ENCODE measurements at regions not wholly inside any gene's neighbourhood (a gene's known extent, or its start where the extent isn't known, plus 50 kb on each side); places are given as distances from the start of the nearest gene placed in this dataset.
"Not testable (repeated sequence)": the region's sequence is repeated elsewhere in the genome, so short reads cannot be mapped to it uniquely, and the experiment has no call there.

DNA sequence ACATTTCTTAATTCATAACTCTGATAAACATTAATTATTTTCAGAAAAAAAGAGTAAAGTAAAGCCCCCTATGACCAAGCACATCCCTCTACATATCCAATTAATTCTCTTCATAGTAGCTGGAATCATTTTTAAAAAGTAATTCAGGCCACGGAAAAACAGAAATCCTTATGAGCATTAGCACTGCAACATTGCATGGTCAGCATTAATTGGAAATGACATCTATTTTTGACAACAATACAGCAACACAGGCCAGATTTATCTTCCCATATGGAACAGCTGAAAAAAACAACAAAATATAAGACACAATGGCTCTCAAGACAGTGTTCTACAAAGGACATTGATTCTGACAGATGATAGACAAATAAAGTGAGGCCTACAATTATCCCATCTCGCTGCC, 236.6 kb downstream of the TMA16 start:
- Histone ChIP-seq H3K4me2 (ENCODE audit: unreplicated experiment) (no peak overlapping the region), H2AFZ (no peak overlapping the region), H3K9me2 (ENCODE audit: insufficient read depth) (no peaks in the 10 kb centered on the region), H3K4me3 (no peak overlapping the region), H3K27ac (no peak overlapping the region), H3K36me3 (ENCODE audit: low read depth) (no peaks in the 10 kb centered on the region), H3F3A (ENCODE audit: insufficient read depth) (no peaks in the 10 kb centered on the region), H3K9me3 (ENCODE audit: low read depth) (no peaks in the 10 kb centered on the region), H3K27me3 (replicated peaks; ENCODE audit: insufficient read depth) (no peaks in the 10 kb centered on the region), H3K79me2 (ENCODE audit: insufficient read depth) (no peaks in the 10 kb centered on the region), H3K9ac (no peak overlapping the region), H4K20me1 (ENCODE audit: insufficient read depth) (no peaks in the 10 kb centered on the region), H3K4me1 (ENCODE audit: insufficient read depth) (no peaks in the 10 kb centered on the region)
- no peak for DNase-seq
- WGBS, 2 experiments (ENCODE audit: low coverage in 1 of 2, low lambda C conversion rate in 2 of 2, missing lambda C conversion rate in 2 of 2) = 12 to 14% methylated on average over 2 of the region's 2 CpGs
- in situ Hi-C loops (cut with MboI) = no loop called here
- TF ChIP-seq EZH2phosphoT487 (IDR thresholded peaks at IDR 0.05; ENCODE audit: insufficient read depth, low read depth) (no peak), EZH2 (IDR thresholded peaks at IDR 0.05; ENCODE audit: insufficient read depth, poor library complexity, severe bottlenecking) (no peak)

GRCh38 chr4:163732473-163732872, 238.0 kb downstream of the TMA16 start:
- Histone ChIP-seq H3K4me3 (no peak overlapping the region), H3K27ac (no peak overlapping the region), H3K79me2 (ENCODE audit: insufficient read depth) (no peaks in the 10 kb centered on the region), H3K4me1 (ENCODE audit: insufficient read depth) (no peaks in the 10 kb centered on the region), H4K20me1 (ENCODE audit: insufficient read depth) (no peaks in the 10 kb centered on the region), H2AFZ (no peak overlapping the region), H3K27me3 (replicated peaks; ENCODE audit: insufficient read depth) (no peaks in the 10 kb centered on the region), H3K9me2 (ENCODE audit: insufficient read depth) (no peaks in the 10 kb centered on the region), H3K9ac (no peak overlapping the region), H3K4me2 (ENCODE audit: unreplicated experiment) (no peak overlapping the region), H3K9me3 (ENCODE audit: low read depth) (no peaks in the 10 kb centered on the region), H3F3A (ENCODE audit: insufficient read depth) (no peaks in the 10 kb centered on the region), H3K36me3 (ENCODE audit: low read depth) (no peaks in the 10 kb centered on the region)
- no peak for DNase-seq
- TF ChIP-seq EZH2 (IDR thresholded peaks at IDR 0.05; ENCODE audit: insufficient read depth, poor library complexity, severe bottlenecking) (no peak), EZH2phosphoT487 (IDR thresholded peaks at IDR 0.05; ENCODE audit: insufficient read depth, low read depth) (no peak)
- in situ Hi-C loops (cut with MboI) = no loop called here

- Histone ChIP-seq H3F3A (ENCODE audit: insufficient read depth) (no peaks in the 10 kb centered on the region), H3K9me3 (ENCODE audit: low read depth) (no peaks in the 10 kb centered on the region), H3K27me3 (replicated peaks; ENCODE audit: insufficient read depth) (no peaks in the 10 kb centered on the region), H4K20me1 (ENCODE audit: insufficient read depth) (no peaks in the 10 kb centered on the region), H3K79me2 (ENCODE audit: insufficient read depth) (no peaks in the 10 kb centered on the region), H3K27ac (no peak overlapping the region), H3K9me2 (ENCODE audit: insufficient read depth) (no peaks in the 10 kb centered on the region), H3K9ac (no peak overlapping the region), H3K4me1 (ENCODE audit: insufficient read depth) (no peaks in the 10 kb centered on the region), H3K4me3 (no peak overlapping the region), H3K36me3 (ENCODE audit: low read depth) (no peaks in the 10 kb centered on the region), H2AFZ (no peak overlapping the region), H3K4me2 (ENCODE audit: unreplicated experiment) (no peak overlapping the region)
- no peak for DNase-seq
- TF ChIP-seq EZH2phosphoT487 (IDR thresholded peaks at IDR 0.05; ENCODE audit: insufficient read depth, low read depth) (no peak), EZH2 (IDR thresholded peaks at IDR 0.05; ENCODE audit: insufficient read depth, poor library complexity, severe bottlenecking) (no peak)
- WGBS, 2 experiments (ENCODE audit: low coverage in 1 of 2, low lambda C conversion rate in 2 of 2, missing lambda C conversion rate in 2 of 2) = 24 to 29% methylated on average over 3 of the region's 3 CpGs
- in situ Hi-C loops (cut with MboI) = no loop called here
Observed at GRCh38 chr4:163736876-163737275, 242.4 kb downstream of the TMA16 start.

GRCh38 chr4:163737846-163738245, 243.4 kb downstream of the TMA16 start:
- 50 to 66% methylated on average over 6 of the region's 7 CpGs for WGBS, 2 experiments (ENCODE audit: low coverage in 1 of 2, low lambda C conversion rate in 2 of 2, missing lambda C conversion rate in 2 of 2)
- in situ Hi-C loops (cut with MboI) = not testable (repeated sequence)

GRCh38 chr4:163738521-163738920, 244.0 kb downstream of the TMA16 start:
- no peaks in the 10 kb centered on the region for H3K79me2 ChIP-seq (ENCODE audit: insufficient read depth)
- no peak overlapping the region for H2AFZ ChIP-seq
- no peaks in the 10 kb centered on the region for H3K4me1 ChIP-seq (ENCODE audit: insufficient read depth)
- no peaks in the 10 kb centered on the region for H4K20me1 ChIP-seq (ENCODE audit: insufficient read depth)
- no peaks in the 10 kb centered on the region for H3K9me3 ChIP-seq (ENCODE audit: low read depth)
- TF ChIP-seq EZH2 (IDR thresholded peaks at IDR 0.05; ENCODE audit: insufficient read depth, poor library complexity, severe bottlenecking) (no peak), EZH2phosphoT487 (IDR thresholded peaks at IDR 0.05; ENCODE audit: insufficient read depth, low read depth) (no peak)
- in situ Hi-C loops (cut with MboI) = no loop called here
- no peak overlapping the region for H3K4me2 ChIP-seq (ENCODE audit: unreplicated experiment)
- H3K9ac ChIP-seq = no peak overlapping the region
- no peak for DNase-seq
- H3K27me3 ChIP-seq (replicated peaks; ENCODE audit: insufficient read depth) = no peaks in the 10 kb centered on the region
- H3K9me2 ChIP-seq (ENCODE audit: insufficient read depth) = no peaks in the 10 kb centered on the region
- H3K4me3 ChIP-seq = no peak overlapping the region
- no peaks in the 10 kb centered on the region for H3K36me3 ChIP-seq (ENCODE audit: low read depth)
- no peak overlapping the region for H3K27ac ChIP-seq
- no peaks in the 10 kb centered on the region for H3F3A ChIP-seq (ENCODE audit: insufficient read depth)

More at GRCh38 chr4:163737846-163738245, 243.4 kb downstream of the TMA16 start:
- not testable (repeated sequence) for H3K36me3 ChIP-seq (ENCODE audit: low read depth); H4K20me1 ChIP-seq (ENCODE audit: insufficient read depth); H3K27me3 ChIP-seq (replicated peaks; ENCODE audit: insufficient read depth); H3K4me2 ChIP-seq (ENCODE audit: unreplicated experiment); H3F3A ChIP-seq (ENCODE audit: insufficient read depth); DNase-seq; H2AFZ ChIP-seq; H3K79me2 ChIP-seq (ENCODE audit: insufficient read depth); H3K4me3 ChIP-seq; H3K9ac ChIP-seq; H3K9me2 ChIP-seq (ENCODE audit: insufficient read depth); H3K4me1 ChIP-seq (ENCODE audit: insufficient read depth); H3K9me3 ChIP-seq (ENCODE audit: low read depth); H3K27ac ChIP-seq

Data from GM23248 (cell line).